OCI-LY3 (cell line): ENCODE measurements at regions not wholly inside any gene's neighbourhood (a gene's known extent, or its start where the extent isn't known, plus 50 kb on each side); places are given as distances from the start of the nearest gene placed in this dataset.
"Not testable (repeated sequence)": the region's sequence is repeated elsewhere in the genome, so short reads cannot be mapped to it uniquely, and the experiment has no call there.

Experiments
- H2AFZ ChIP-seq: fragments of 200-600, 300-600 bp; shearing (Covaris generic); 2 replicates; pipeline ENCODE4 v1.6.0; 2014; ENCODE audit warnings: antibody characterized with exemption, low read depth, low read length
- H3K27ac ChIP-seq: fragments of 200-600, 300-600 bp; sonication (generic); 2 replicates; pipeline ENCODE4 v1.5.1; 2014; ENCODE audit warnings: mild to moderate bottlenecking, low read length, moderate library complexity, mixed read lengths
- H3K27me3 ChIP-seq: fragments of 200-600, 300-600 bp; sonication (generic); 2 replicates; pipeline ENCODE4 v1.6.1; 2014; ENCODE audit warnings: low read depth, low read length, mixed read lengths
- H3K36me3 ChIP-seq: fragments of 200-600, 300-600 bp; sonication (generic); replicated peaks from 2 replicates; pipeline ENCODE3; 2014; ENCODE audit warnings: low read depth, low read length, mixed read lengths
- H3K4me1 ChIP-seq: fragments of 300-600, 200-600 bp; sonication (generic); 2 replicates; pipeline ENCODE4 v1.6.1; 2014; ENCODE audit warnings: low read length, mixed read lengths
- H3K4me2 ChIP-seq: fragments of 200-600, 300-600 bp; sonication (generic); 2 replicates; pipeline ENCODE4 v1.6.1; 2014; ENCODE audit warnings: low read length, mixed read lengths
- H3K4me3 ChIP-seq: fragments of 300-600, 200-600 bp; sonication (generic); 2 replicates; pipeline ENCODE4 v1.5.1; 2014; ENCODE audit warnings: antibody characterized with exemption, mild to moderate bottlenecking, low read length, moderate library complexity
- H3K79me2 ChIP-seq: fragments of 300-600, 200-600 bp; shearing (Covaris generic); 2 replicates; pipeline ENCODE4 v1.6.1; 2014; ENCODE audit warnings: mild to moderate bottlenecking, low read length, mixed read lengths
- H3K9ac ChIP-seq: fragments of 300-600, 200-600 bp; shearing (Covaris generic); 2 replicates; pipeline ENCODE4 v1.6.0; 2014; ENCODE audit warnings: mild to moderate bottlenecking, low read length, moderate library complexity
- H3K9me3 ChIP-seq: fragments of 200-600, 300-600 bp; shearing (Covaris generic); 2 replicates; pipeline ENCODE4 v1.6.1; 2014; ENCODE audit warnings: low read length, mixed read lengths; ENCODE audit not compliant: insufficient read depth
- H4K20me1 ChIP-seq: fragments of 200-600, 300-600 bp; sonication (generic); 2 replicates; pipeline ENCODE4 v1.6.1; 2016; ENCODE audit warnings: low read length, mixed read lengths; ENCODE audit not compliant: insufficient read depth
- EZH2phosphoT487 ChIP-seq: fragments of 200-600 bp; shearing (Covaris generic); IDR thresholded peaks from 2 replicates; pipeline ENCODE4 v1.6.1; 2018; ENCODE audit warnings: antibody characterized with exemption, mixed run types, low read depth
- TF ChIP-seq, protein P1 (sequence below): fragments of 200-600, 300-600 bp; sonication (generic); IDR thresholded peaks from 2 replicates; pipeline ENCODE4 v1.5.1; 2014; ENCODE audit warnings: antibody characterized with exemption, low read length, low read depth

DNA sequence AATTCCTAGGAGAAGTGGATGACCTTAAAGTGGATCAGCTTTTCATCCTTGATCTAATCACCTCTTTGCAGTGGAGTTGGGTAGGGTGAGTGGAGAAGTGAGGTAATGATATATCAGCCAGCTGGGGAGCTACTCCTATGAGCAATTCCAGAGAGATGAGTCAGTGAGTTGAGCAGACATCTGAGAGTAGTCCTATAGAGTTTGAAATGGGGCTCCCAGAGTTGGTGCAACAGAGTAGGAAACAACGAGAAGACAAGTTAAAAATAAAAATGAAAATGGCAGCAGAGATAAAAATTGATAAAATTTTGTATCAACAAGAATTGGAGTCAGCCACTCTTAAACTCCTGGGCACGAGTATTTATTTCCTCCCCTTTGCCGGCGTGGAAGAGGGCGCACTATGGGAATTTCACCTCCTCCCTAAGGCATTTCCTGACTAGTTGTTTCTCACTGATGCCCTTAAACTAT lies 150.8 kb upstream of the DPH6 start:
- Histone ChIP-seq H3K9ac (no peak overlapping the region), H3K4me2 (no peak overlapping the region), H3K4me1 (no peaks in the 10 kb centered on the region), H3K27ac (no peak overlapping the region), H3K27me3 (peaks cover 3% of the 10 kb centered on the region; the same call in 1 of the 2 replicates), H4K20me1 (no peaks in the 10 kb centered on the region), H3K36me3 (no peaks in the 10 kb centered on the region), H3K4me3 (no peak overlapping the region), H3K9me3 (no peaks in the 10 kb centered on the region), H3K79me2 (no peaks in the 10 kb centered on the region), H2AFZ (no peak overlapping the region)
- TF ChIP-seq EZH2phosphoT487 = no peak
- TF ChIP-seq, protein P1, sequence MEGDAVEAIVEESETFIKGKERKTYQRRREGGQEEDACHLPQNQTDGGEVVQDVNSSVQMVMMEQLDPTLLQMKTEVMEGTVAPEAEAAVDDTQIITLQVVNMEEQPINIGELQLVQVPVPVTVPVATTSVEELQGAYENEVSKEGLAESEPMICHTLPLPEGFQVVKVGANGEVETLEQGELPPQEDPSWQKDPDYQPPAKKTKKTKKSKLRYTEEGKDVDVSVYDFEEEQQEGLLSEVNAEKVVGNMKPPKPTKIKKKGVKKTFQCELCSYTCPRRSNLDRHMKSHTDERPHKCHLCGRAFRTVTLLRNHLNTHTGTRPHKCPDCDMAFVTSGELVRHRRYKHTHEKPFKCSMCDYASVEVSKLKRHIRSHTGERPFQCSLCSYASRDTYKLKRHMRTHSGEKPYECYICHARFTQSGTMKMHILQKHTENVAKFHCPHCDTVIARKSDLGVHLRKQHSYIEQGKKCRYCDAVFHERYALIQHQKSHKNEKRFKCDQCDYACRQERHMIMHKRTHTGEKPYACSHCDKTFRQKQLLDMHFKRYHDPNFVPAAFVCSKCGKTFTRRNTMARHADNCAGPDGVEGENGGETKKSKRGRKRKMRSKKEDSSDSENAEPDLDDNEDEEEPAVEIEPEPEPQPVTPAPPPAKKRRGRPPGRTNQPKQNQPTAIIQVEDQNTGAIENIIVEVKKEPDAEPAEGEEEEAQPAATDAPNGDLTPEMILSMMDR = no peak

DNA sequence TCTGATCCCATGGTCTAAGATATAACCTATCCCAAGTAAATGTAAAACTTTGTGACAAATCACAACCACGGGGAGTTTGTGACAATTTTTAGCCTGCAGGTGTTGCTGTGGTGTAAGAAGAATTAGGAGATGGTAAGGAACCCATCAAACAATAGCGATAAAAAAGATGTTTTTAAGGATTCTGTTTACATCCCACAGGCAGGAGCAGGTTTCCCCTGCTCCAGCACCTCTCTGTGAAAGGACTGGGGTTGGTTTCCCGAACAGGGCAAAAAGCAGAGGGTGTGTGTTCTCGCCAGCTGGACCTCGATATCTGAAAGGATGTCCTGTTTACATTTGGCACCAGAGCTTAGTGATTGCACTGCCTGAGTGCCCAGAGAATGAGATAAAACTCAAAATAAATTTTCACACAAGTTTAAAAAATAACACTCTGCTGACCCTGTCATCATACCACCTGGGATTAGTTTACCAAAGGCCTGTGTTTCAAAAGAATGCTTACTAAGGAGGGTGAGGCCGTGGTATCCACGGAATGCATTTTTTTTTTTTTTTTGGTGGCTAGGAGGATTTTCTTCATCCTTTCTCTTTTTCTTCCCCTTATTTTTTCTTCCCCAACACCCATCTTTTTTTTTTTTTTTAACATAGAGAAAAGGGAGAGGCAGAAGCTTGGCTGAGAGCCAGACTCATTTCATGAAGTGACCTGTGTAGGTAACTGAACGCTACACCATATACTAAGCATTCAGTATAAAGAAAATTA lies 151.8 kb upstream of the DPH6 start:
- Histone ChIP-seq H3K4me2 (no peak overlapping the region), H2AFZ (no peak overlapping the region), H3K9me3 (no peaks in the 10 kb centered on the region), H3K79me2 (no peaks in the 10 kb centered on the region), H3K36me3 (no peaks in the 10 kb centered on the region), H3K4me3 (no peak overlapping the region), H3K27ac (no peak overlapping the region), H3K9ac (no peak overlapping the region), H3K27me3 (peaks cover 3% of the 10 kb centered on the region; the same call in 1 of the 2 replicates), H3K4me1 (0 out of 2 replicates have a peak, but pooled peaks cover 3% of the 10 kb centered on the region), H4K20me1 (no peaks in the 10 kb centered on the region)
- TF ChIP-seq, protein P1 = no peak; the same call in 1 of the 2 replicates
- no peak for TF ChIP-seq EZH2phosphoT487

DNA sequence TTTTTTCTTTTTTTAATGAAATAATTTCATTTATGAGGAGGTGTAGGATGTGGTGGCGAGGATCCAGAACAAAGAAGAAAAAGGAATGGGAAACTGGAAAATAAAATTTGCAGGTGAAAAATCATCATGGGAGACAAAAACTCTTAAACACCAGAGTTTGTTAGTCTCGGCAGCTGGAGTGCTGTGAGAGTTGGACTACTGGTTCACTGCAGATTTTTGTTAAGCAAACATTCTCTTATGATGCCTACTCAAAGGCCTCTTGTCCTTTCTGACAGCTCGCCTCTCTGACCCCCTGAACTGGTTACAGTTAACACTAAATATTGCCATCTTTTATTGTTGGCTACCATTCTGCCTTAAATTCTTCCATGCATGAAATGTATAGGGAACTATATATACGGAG lies 152.4 kb upstream of the DPH6 start:
- Histone ChIP-seq H3K4me1 (0 out of 2 replicates have a peak, but pooled peaks cover 3% of the 10 kb centered on the region), H3K4me3 (no peak overlapping the region), H2AFZ (no peak overlapping the region), H3K9me3 (no peaks in the 10 kb centered on the region), H4K20me1 (no peaks in the 10 kb centered on the region), H3K9ac (no peak overlapping the region), H3K27me3 (peaks cover 3% of the 10 kb centered on the region; the same call in 1 of the 2 replicates), H3K36me3 (no peaks in the 10 kb centered on the region), H3K27ac (no peak overlapping the region), H3K79me2 (no peaks in the 10 kb centered on the region), H3K4me2 (no peak overlapping the region)
- no peak for TF ChIP-seq EZH2phosphoT487
- TF ChIP-seq, protein P1 = no peak

DNA sequence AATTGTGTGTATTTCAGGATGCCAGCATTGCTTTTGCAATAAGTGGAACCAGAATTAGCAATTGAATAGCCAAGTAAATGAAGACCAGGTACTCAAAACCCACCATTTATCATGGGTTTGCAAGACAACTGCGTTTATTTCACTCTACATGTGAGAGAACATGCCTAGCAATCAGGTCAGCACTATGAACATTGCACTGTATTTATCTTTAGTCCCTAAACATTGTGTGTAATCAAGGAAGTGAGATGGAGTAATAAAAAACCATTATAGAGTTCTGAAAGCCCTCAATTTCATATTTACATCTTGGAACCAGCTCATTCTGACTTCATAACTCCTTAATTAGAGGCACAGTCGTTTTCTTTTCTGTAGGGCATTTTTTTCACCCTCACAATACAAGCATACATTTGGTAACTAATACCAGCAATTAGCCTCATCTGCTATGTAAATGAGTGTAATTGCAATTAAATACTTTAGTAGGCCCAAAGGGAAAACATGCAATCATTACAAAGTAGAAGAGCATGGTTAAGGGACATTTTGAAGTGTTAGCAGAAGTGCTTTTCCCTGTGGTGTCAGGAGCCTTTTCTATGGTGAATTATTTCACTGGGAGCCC lies 153.1 kb upstream of the DPH6 start:
- no peak overlapping the region for H3K4me3 ChIP-seq
- peaks cover under 1% of the 10 kb centered on the region; the same call in 1 of the 2 replicates for H3K27me3 ChIP-seq
- no peak overlapping the region for H2AFZ ChIP-seq
- no peak overlapping the region for H3K4me2 ChIP-seq
- H3K27ac ChIP-seq = no peak overlapping the region
- 0 out of 2 replicates have a peak, but pooled peaks cover 3% of the 10 kb centered on the region for H3K4me1 ChIP-seq
- no peaks in the 10 kb centered on the region for H4K20me1 ChIP-seq
- no peak overlapping the region for H3K9ac ChIP-seq
- H3K36me3 ChIP-seq = no peaks in the 10 kb centered on the region
- no peaks in the 10 kb centered on the region for H3K9me3 ChIP-seq
- no peaks in the 10 kb centered on the region for H3K79me2 ChIP-seq
- TF ChIP-seq, protein P1 = no peak
- TF ChIP-seq EZH2phosphoT487 = no peak

DNA sequence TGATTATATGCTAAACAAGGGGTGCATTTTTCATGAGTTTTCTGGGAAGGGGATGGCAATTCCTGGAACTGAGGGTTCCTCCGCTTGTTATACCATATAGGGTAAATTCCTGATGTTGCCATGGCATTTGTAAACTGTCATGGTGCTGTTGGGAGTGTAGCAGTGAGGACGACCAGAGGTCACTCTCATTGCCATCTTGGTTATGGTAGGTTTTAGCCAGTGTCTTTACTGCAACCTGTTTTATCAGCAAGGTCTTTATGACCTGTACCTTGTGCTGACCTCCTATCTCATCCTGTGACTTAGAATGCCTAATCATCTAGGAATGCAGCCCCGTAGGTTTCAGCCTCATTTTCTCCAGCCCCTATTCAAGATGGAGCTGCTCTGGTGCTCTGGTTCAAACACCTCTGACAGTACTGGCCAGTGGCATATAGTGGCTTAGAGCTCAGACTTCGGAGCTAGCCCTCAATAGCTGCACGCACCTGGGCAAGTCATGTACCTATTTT lies 154.2 kb upstream of the DPH6 start:
- not testable (repeated sequence) for H3K4me3 ChIP-seq, H3K4me1 ChIP-seq, H2AFZ ChIP-seq

More for the DNA sequence above, 154.2 kb upstream of the DPH6 start:
- H3K9ac ChIP-seq, H3K36me3 ChIP-seq, H3K9me3 ChIP-seq, H3K27me3 ChIP-seq, H3K27ac ChIP-seq, H4K20me1 ChIP-seq, H3K4me2 ChIP-seq, H3K79me2 ChIP-seq: not testable (repeated sequence)
